GM18511 (cell line): ENCODE measurements at regions not wholly inside any gene's neighbourhood (a gene's known extent, or its start where the extent isn't known, plus 50 kb on each side); places are given as distances from the start of the nearest gene placed in this dataset.
"Not testable (repeated sequence)": the region's sequence is repeated elsewhere in the genome, so short reads cannot be mapped to it uniquely, and the experiment has no call there.

ENCODE experiments used
- ATAC-seq: cut with Tn5 transposase; IDR thresholded peaks from one replicate; pipeline ENCODE4 v1.9.1; 2021; ENCODE audit warnings: mild to moderate bottlenecking, moderate library complexity; ENCODE audit not compliant: unreplicated experiment

DNA sequence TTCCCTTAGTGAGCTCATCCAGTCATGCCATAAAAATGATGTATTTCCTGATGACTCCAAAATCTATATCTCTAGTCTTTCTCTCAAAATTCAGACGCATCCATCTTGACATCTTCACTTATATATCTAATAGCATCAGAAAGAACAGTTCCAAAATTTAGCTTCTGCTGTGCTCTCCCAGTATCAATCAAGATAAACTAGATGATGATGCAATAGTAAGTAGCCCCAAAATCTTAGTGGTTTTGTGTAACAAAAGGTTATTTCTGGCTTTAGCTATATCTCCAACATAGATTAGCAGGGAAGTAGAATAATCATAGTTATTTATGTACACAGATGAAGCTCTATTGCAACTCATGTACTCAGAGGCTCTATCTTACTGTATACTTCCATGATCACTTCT lies 382.5 kb upstream of the ADGRL3 start:
- no peak for ATAC-seq

DNA sequence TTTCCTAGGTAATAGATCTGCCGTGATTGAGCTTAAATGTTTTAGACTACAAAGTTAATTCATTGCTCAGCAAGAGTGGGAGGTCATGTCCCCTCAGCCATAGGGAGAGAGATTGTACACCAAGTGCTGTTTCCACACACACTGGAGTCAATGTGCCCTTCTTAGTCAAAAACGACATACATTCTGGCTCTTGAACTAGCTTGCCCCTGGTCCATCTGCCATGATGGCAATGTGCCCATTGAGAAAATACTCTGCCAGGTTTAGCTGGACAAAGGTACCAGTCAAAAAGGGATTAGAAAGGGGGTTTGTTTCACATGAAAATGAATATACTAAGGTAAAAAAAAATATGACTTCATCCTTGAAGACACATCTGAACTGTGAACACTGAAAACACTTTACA lies 377.1 kb upstream of the ADGRL3 start:
- no peak for ATAC-seq

GRCh38 chr4:60840020-60840419 lies 360.1 kb upstream of the ADGRL3 start:
- ATAC-seq, result no peak

DNA sequence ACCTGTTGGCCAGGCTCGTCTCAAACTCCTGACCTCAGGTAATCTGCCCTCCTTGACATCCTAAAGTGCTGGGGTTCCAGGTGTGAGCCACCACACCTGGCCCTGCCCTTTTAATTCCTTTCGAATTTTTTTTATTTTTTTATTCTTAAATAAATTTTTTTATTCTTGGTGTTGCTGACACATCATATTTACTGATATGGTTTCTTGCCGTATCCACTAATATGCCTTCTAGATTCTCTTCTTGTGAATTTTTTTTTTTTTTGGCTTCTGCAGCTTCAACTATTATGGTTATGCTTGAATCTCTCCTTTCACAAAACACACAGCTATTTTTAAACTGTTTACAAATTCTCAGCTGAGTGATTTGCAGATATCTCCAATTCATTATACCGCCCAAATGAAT lies 353.4 kb upstream of the ADGRL3 start:
- no peak for ATAC-seq

- no peak for ATAC-seq
Measured at GRCh38 chr4:60847614-60848013, 352.5 kb upstream of the ADGRL3 start.

GRCh38 chr4:60857130-60857753 lies 342.9 kb upstream of the ADGRL3 start:
- no peak for ATAC-seq

GRCh38 chr4:60863442-60863841 lies 336.7 kb upstream of the ADGRL3 start:
- no peak for ATAC-seq

DNA sequence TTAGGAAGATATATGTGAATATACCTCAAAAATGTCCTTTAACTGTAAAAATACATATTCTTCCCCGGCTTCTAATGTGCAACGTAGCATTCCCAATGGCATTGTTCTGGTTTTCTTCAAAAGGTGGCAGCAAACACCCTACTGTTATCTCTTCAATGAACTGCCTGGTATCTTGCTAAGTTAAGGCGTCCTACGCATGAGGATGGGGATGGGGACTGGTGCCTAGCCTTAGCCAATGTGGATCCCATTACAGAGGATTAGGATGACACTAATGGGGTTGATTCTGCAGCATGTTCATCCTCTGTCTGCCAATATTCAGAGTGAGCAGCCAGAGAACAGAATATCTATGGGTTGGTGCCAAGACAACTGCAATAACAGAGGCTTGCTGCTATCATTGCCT lies 334.9 kb upstream of the ADGRL3 start:
- no peak for ATAC-seq

GRCh38 chr4:60868232-60868960 lies 331.7 kb upstream of the ADGRL3 start:
- no peak for ATAC-seq

GRCh38 chr4:60879135-60879701 lies 320.9 kb upstream of the ADGRL3 start:
- ATAC-seq, result no peak

DNA sequence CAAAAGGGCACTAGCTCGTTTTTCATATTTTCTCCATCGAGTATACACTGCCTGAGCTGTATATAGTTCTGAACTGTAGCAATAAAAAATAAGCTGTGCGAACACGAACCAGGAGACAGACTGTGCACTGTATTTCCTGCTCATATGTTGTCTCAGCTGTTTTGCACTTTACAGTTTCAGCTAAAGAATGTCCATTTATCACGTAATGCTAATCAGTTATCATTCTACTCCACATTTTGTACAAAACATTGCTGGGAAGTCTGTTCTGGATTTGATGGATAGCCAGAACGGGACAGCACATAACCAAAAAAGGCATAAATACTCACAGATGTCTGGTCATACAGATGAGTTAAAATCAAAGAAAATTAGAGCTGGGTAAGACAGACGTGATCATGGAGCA lies 315.5 kb upstream of the ADGRL3 start:
- no peak for ATAC-seq

DNA sequence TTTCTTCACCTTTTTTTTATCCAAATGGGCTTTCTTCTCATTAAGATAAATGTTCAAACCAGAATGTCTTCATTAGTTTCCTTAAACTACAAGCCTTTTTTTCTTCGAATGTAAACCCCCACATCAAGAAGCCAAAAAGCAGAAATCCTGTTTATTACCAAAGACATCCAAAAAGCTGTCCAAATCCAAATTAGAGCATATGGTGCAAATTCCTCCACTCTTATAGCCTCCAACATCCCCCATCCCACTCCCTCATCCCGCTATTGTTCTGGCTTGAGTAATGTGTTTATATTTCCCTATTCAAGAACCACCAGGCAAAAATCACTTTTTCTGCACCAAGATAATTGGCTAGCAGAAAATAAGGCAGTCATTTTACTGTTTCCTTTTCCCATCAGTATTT lies 315.1 kb upstream of the ADGRL3 start:
- ATAC-seq, result no peak

GRCh38 chr4:60890743-60891142 lies 309.4 kb upstream of the ADGRL3 start:
- ATAC-seq, result no peak

DNA sequence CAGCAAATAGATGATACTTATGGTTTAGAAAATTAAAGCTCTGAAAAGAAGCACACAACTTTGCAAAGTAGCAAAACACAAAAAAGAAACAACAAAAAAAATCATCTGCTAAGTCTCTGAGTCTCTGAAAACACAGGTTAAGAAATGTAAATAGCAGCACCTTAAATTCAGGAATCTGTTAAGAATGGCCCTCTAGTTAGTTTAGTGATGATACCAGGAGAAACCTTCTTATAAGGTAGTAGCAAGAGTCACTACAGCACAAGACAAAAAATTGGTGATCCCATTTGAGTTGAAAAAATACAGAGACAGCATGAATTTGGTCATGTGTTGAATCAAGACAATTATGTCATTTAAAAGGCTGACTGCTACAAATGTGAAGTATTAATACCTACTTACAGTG lies 308.2 kb upstream of the ADGRL3 start:
- no peak for ATAC-seq

GRCh38 chr4:60897415-60897814 lies 302.7 kb upstream of the ADGRL3 start:
- ATAC-seq, result no peak

GRCh38 chr4:60905162-60905561 lies 295.0 kb upstream of the ADGRL3 start:
- no peak for ATAC-seq

- ATAC-seq, result no peak
Measured at GRCh38 chr4:60911127-60911526, 289.0 kb upstream of the ADGRL3 start.

DNA sequence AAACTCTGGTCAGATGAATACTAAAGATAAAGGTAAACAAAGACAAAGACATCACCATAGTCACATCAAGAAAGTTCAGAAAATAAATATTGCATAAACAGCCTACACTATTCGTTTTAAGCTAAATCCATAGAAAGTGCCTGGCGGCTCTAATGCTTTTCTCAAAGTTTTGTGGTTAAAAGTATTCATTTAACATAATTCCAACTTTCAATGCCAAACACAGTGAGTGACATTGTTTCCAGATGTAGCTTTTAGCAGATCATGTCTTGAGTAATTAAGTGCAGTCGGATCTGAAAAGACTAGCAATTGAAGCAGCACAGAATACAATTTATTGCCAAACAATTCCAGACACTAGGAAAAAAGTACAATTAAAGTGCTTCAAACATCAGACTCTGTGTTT lies 287.1 kb upstream of the ADGRL3 start:
- ATAC-seq, result no peak

- no peak for ATAC-seq
Measured at GRCh38 chr4:60913671-60914070, 286.5 kb upstream of the ADGRL3 start.

- ATAC-seq, result not testable (repeated sequence)
Measured at GRCh38 chr4:60921735-60922134, 278.4 kb upstream of the ADGRL3 start.

GRCh38 chr4:60923075-60923474 lies 277.1 kb upstream of the ADGRL3 start:
- ATAC-seq, result no peak

- ATAC-seq, result no peak
Measured at GRCh38 chr4:60926624-60927023, 273.5 kb upstream of the ADGRL3 start.
